NCI-H510A treated with DMSO at 0.1 percent for 48 hours (cell line): ENCODE measurements at regions not wholly inside any gene's neighbourhood (a gene's known extent, or its start where the extent isn't known, plus 50 kb on each side); places are given as distances from the start of the nearest gene placed in this dataset.
"Not testable (repeated sequence)": the region's sequence is repeated elsewhere in the genome, so short reads cannot be mapped to it uniquely, and the experiment has no call there.

ENCODE experiments used
- DNase-seq: peaks from one replicate; lab custom pipeline; 2025; lab: John Stamatoyannopoulos, UW

GRCh38 chr7:112678626-112679025 is 111.6 kb downstream of the TMEM168 start:
- no peak for DNase-seq

GRCh38 chr7:112689466-112690177 is 100.6 kb downstream of the TMEM168 start:
- not testable (repeated sequence) for DNase-seq

- peak; percentile 32 for DNase-seq
Observed at GRCh38 chr7:112692333-112692732, 97.9 kb downstream of the TMEM168 start.

- not testable (repeated sequence) for DNase-seq
Observed at GRCh38 chr7:112697211-112697610, 93.0 kb downstream of the TMEM168 start.

- no peak for DNase-seq
Observed at GRCh38 chr7:112699725-112700513, 90.3 kb downstream of the TMEM168 start.

GRCh38 chr7:112701456-112701855 is 88.7 kb downstream of the TMEM168 start:
- no peak for DNase-seq

GRCh38 chr7:112707655-112708054 is 82.5 kb downstream of the TMEM168 start:
- no peak for DNase-seq

- no peak for DNase-seq
Observed at GRCh38 chr7:112708236-112708635, 82.0 kb downstream of the TMEM168 start.
